NCI-H2107 (cell line): ENCODE measurements at regions not wholly inside any gene's neighbourhood (a gene's known extent, or its start where the extent isn't known, plus 50 kb on each side); places are given as distances from the start of the nearest gene placed in this dataset.

Source experiments
- DNase-seq: peaks from one replicate; lab custom pipeline; 2025; lab: John Stamatoyannopoulos, UW

DNA sequence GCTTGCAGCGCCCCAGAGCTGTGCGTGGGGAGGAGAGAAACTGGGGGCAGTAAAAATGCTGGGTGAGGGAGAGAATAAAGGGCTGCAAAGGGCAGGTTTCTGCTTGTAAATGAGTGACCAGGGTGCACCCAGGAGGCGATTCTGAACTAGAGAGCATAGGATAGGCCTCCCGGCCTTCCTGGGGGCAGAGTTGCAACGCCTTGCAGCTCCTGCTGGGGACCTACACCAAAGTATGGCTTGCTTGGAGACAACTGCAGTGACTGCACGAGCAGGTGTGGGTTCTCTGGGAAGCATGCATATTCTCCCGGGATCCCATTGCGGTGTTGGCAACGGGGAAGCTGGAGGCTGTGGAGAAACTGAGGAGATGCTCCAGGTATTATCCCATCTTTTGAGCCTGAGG, 111.6 kb upstream of the SPACA1 start:
- no peak for DNase-seq

- DNase-seq = no peak
These were observed 112.4 kb upstream of the SPACA1 start for GRCh38 chr6:87935196-87935595.

GRCh38 chr6:87932361-87932760, 115.3 kb upstream of the SPACA1 start:
- no peak for DNase-seq

GRCh38 chr6:87929843-87930288, 117.8 kb upstream of the SPACA1 start:
- peak; percentile 33 for DNase-seq

DNA sequence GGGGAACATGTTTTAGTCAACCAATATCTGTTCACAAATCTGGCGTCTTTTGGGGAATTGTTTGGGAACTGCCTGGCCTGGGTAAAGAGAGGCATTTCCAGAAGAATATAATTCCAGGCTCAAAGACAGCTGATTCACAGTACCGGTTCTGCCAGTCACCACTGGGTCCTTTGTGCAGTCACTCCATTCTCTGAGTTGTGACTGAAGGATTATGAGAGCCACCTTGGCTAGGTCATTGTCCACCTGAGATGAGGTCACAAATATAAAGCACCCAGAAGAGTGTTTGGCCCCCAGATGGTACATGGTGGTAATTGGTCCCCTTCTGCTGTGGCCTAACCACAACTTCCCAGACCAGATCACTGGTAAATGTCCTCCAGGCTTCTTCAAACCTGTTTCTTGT, 121.0 kb upstream of the SPACA1 start:
- no peak for DNase-seq

- DNase-seq = no peak
These were observed 121.6 kb upstream of the SPACA1 start for GRCh38 chr6:87926072-87926471.

- DNase-seq = no peak
These were observed 122.1 kb upstream of the SPACA1 start for GRCh38 chr6:87925373-87926060.

DNA sequence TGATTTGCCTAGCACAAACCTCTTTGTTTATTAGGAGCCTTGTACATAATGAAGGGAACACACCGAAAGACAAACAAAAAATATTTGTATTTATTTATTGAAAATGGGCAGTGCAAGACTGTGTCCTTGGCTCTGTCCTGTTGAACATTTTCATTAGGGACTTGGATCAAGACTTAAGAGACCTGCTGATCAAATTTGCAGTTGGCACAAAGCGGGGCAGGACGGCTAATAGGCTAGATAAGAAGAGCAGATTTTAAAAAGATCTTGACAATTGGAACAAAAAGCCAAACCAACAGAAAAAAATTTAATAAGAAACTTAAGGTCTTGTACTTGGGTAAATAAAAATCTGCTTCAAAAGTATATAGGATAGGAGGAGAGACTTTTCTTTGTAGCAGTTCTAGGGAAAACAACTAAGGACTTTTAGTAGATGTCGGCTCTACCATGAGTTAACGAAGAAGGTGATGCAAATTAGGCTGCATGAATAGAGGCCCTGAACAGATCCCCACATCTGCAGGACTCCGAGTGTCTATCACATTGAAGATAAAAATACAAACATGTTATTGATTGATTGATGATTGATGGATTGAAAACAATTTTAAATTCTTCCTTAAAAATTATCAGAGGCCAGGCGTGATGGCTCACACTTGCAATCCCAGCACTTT, 124.1 kb upstream of the SPACA1 start:
- DNase-seq = no peak

DNA sequence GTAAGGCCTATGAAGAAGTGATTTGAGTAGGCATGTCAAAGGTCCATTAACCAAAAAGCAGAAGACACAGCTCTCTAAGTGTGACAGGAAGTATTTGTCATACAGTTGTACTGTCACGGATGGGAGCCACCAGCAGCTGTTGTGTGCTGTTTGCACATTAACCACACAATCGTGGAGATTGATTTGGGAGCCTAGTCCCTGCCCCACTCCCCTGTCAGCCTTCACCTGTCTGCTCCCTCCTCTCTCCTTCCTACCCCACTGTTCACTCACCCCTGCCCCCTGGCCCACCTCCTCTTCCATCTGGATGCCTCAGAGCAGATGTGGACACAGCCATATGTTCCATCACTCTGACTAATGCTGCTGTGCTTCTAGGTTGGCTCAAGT, 124.7 kb upstream of the SPACA1 start:
- no peak for DNase-seq

DNA sequence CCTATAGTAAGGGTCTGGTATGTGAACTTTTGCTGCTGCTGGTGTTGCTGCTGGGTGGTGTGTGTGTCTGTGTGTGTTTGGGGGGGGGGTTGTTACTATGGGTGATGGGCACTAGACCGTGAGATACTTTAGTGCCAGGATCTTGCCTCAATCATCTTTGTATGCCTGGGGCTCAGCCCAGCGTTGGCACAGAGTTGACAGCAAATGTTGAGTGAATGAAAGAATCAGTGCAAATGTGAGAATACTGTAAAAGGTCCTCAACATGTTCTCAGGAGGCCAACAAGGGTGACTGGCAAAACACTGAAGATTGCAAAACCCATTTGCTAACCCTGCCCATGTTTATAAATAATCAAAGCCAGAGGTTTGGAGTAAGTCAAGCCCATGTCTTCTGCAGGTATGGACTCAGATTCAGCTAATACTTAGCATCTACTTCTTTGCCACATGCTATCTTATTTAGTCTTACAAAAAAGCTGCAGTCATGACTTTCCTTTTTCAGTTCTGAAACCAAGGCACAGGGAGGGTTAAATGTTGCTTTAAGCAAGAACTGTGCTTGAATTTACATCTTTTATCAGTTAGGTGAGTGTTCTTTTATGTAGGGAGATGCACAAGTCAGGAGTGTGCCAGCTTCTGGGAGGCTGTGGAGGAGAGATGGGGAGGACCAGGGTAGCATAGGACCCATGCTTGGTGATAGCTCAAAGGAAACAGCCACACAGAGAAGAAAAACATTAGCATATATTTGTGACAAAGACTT, 125.3 kb upstream of the SPACA1 start:
- no peak for DNase-seq

GRCh38 chr6:87921034-87921433, 126.6 kb upstream of the SPACA1 start:
- DNase-seq = no peak

DNA sequence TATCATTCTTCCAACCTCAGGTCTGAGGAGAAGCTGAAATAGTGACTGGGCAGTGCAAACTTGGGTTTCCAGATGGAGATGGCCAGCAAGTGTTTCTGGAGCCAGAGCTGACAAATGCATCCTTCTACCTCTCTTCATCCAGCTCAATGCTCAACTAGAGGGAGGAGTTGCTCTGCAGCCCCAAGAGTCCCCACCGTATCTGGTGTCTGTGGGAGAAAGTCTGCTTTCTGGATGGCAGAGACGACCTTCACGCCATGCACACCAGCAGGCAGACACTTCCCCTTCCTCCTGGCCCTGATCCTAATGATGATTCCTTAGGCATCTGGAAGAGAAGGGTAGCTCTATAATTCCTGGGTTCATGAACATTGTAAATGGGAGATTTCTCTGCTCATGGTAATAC, 127.4 kb upstream of the SPACA1 start:
- DNase-seq = no peak

DNA sequence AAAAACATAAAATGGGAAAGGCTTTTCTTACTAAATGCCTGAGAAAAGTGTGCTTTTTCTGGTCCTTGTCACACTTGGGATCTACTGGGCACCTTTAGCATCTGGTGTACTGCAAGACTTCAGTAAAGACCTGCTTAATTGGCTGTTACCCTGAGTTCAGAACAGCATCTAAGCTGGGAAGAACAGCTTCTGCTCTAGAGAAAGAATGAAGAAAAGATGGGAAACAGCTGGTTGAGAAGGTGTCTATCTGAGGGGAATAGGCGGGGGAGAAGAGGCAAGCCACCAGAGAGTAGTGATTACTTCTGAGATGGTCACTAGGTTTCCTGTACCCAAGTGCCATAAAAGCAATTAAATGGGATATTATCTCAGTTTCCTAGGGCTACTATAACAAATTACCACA, 128.2 kb upstream of the SPACA1 start:
- DNase-seq = no peak

DNA sequence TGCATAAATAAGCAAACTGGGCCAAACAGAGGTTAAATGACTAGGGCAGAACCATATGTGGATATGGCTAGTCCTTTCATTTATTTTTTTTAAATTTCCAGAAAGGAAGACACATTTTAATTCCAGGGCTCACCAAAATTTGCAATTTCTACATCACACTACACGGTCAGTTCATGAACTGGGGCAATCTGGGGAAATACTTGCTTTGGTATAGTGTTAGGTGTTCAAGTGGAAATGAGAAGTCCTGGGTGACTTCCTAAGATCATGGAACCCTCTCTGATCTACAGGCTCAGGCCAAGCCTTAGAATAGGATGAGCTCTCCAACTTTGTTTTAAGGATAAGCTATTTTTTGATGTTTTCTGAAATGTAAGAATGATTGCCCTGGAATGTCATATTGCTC, 128.6 kb upstream of the SPACA1 start:
- DNase-seq = no peak

GRCh38 chr6:87918461-87918941, 129.1 kb upstream of the SPACA1 start:
- DNase-seq = peak; percentile 21

DNA sequence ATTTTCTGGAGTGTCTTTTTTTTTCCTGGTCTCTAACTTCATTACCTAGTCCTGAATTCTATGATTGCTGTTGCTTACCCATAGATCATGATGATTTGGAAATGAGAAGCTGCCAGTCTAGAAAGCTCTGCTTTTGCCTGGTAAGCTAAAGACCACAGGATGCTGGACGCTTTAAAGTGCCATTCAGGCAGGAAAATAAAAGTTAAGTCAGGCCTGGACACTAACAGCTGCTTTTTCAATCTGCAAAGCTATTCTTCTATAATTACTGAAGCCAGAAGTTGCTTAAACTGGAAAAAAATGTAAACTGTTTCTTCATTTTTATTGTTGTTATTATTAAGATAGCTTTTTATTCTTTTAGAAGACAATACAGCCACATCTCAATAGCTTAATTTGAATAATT, 129.8 kb upstream of the SPACA1 start:
- no peak for DNase-seq

- DNase-seq = no peak
These were observed 131.2 kb upstream of the SPACA1 start for GRCh38 chr6:87916446-87916845.

DNA sequence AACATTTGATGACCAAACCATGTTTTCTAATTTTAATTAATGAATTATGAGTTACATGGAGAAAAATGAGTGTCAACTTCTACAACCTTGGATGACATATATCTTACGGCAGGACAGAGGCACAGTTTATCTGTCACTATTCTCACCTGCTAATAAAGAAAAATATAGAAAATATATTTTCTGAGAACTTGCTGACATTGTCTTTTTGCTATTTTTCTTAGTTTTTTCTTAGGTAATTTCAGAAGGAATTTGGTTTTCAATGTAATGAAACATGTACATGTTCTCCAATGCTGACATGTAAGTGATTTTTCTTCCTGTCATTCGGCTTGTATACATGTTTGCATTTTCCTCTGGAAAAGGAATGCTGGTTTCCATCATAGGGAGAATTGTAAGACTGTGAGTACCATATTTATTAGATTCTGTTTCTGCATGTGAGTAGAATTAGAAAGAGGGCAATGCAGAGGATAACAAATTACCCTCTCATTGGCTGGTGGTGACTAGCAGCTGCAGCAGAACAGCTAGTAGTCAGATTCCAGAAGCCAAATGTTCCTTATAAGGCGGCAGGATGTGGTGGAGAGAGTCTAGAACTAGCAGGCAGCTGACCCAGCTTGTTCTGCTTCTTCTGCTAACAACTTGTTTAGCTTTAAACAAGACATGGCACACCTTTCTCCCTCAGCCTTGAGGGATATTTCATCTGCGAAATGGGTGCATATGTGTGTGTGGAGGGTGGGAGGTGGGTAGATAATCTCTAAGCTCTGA, 132.8 kb upstream of the SPACA1 start:
- DNase-seq = no peak

DNA sequence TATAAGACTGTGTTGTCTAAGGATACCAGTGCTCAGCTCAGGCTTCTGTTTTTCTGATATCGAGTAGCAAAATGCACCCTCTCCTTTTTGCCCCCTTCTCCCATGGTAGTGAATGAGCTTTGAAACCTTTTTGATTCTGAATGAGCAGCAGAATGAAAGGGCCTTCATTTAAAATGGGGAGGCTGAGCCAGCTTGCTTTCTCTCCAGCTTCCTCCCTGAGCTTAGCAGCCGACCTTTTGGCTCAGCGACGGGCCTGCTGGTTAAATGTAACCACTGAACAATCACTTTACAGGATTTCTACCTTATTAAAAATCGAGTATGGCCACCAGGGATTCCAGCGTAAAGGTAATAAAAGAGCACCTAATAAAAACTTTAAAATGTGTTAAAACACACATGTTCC, 133.7 kb upstream of the SPACA1 start:
- DNase-seq = no peak

DNA sequence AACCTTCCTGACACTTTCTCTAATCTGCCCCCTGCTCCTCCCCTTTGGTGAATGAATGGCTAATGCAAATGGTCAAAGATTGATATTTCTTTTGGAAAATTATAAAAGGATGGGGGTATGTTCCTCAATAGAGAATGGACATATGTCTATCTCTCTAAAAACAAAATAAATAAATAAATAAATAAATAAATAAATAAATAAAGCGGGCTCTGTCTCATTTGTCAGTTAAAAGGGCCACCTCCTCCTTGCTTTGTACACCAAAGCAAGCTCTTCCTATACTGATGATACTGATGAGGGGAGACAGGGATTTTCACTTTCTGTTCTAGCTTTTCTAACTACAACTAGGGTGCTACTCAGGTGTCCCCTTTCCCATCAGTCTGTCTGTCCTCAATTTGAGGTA, 135.5 kb upstream of the SPACA1 start:
- DNase-seq = no peak

DNA sequence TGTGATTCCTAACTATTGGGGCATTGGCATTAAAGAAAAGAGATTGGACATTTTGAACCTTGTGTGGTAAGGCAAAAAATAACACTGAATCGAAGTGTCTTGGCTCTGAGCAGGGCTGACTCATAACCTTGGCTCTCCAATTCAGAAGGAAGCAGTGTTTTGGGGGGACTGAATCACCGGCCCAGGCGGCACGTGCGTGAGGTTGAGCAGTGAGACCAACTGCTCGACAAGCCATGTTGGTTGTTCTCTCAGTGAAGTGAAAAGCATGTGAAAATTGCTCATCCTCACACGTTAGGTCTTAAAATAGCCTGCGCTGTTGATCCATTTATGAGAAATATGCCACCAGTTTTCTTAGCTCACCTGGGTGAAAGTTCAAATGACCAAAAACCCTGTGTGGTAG, 137.8 kb upstream of the SPACA1 start:
- DNase-seq = no peak
